A204.1 (cell line): ENCODE measurements at regions not wholly inside any gene's neighbourhood (a gene's known extent, or its start where the extent isn't known, plus 50 kb on each side); places are given as distances from the start of the nearest gene placed in this dataset.
"Not testable (repeated sequence)": the region's sequence is repeated elsewhere in the genome, so short reads cannot be mapped to it uniquely, and the experiment has no call there.

Experiments used
- FAIRE-seq: peaks from 2 replicates; lab custom pipeline; 2012; peaks lifted over from hg19 to GRCh38; lab: Jason Lieb, UNC

GRCh38 chr10:3260066-3260834 lies 87.7 kb upstream of the PITRM1 start:
- FAIRE-seq: no peak

- no peak for FAIRE-seq
These were observed 86.9 kb upstream of the PITRM1 start for GRCh38 chr10:3259499-3259898.

GRCh38 chr10:3258394-3258793 lies 85.8 kb upstream of the PITRM1 start:
- no peak for FAIRE-seq

GRCh38 chr10:3255616-3256015 lies 83.0 kb upstream of the PITRM1 start:
- FAIRE-seq: no peak

GRCh38 chr10:3255075-3255474 lies 82.5 kb upstream of the PITRM1 start:
- no peak for FAIRE-seq

- not testable (repeated sequence) for FAIRE-seq
These were observed 81.4 kb upstream of the PITRM1 start for GRCh38 chr10:3253974-3254373.

GRCh38 chr10:3251172-3251571 lies 78.6 kb upstream of the PITRM1 start:
- no peak for FAIRE-seq

- peak; percentile 98 for FAIRE-seq
These were observed 76.8 kb upstream of the PITRM1 start for GRCh38 chr10:3249307-3249889.

- no peak for FAIRE-seq
These were observed 76.1 kb upstream of the PITRM1 start for GRCh38 chr10:3248526-3249306.

- no peak for FAIRE-seq
These were observed 72.8 kb upstream of the PITRM1 start for GRCh38 chr10:3245395-3245794.

- FAIRE-seq: no peak
These were observed 69.5 kb upstream of the PITRM1 start for GRCh38 chr10:3241967-3242650.

GRCh38 chr10:3241274-3241921 lies 68.8 kb upstream of the PITRM1 start:
- FAIRE-seq: no peak

GRCh38 chr10:3239920-3240894 lies 67.6 kb upstream of the PITRM1 start:
- FAIRE-seq: no peak

GRCh38 chr10:3239066-3239919 lies 66.7 kb upstream of the PITRM1 start:
- no peak for FAIRE-seq

- FAIRE-seq: no peak
These were observed 65.7 kb upstream of the PITRM1 start for GRCh38 chr10:3238115-3238871.

- no peak for FAIRE-seq
These were observed 64.9 kb upstream of the PITRM1 start for GRCh38 chr10:3237530-3237929.

- FAIRE-seq: no peak
These were observed 64.2 kb upstream of the PITRM1 start for GRCh38 chr10:3236644-3237404.

- no peak for FAIRE-seq
These were observed 63.5 kb upstream of the PITRM1 start for GRCh38 chr10:3235996-3236510.
